NCI-H460 (cell line): ENCODE measurements at regions not wholly inside any gene's neighbourhood (a gene's known extent, or its start where the extent isn't known, plus 50 kb on each side); places are given as distances from the start of the nearest gene placed in this dataset.

Experiments used
- DNase-seq: peaks from one replicate; pipeline ENCODE4 v3.0.0-alpha.2; 2016; ENCODE audit warnings: low read depth; ENCODE audit errors: extremely low read depth

- no peak for DNase-seq
Measured at GRCh38 chr1:22218618-22219250, 75.8 kb upstream of the WNT4 start.

- no peak for DNase-seq
Measured at GRCh38 chr1:22221233-22221780, 78.4 kb upstream of the WNT4 start.

GRCh38 chr1:22222723-22223122 lies 79.8 kb upstream of the WNT4 start:
- DNase-seq: no peak

- no peak for DNase-seq
Measured at GRCh38 chr1:22223176-22223575, 80.3 kb upstream of the WNT4 start.

DNA sequence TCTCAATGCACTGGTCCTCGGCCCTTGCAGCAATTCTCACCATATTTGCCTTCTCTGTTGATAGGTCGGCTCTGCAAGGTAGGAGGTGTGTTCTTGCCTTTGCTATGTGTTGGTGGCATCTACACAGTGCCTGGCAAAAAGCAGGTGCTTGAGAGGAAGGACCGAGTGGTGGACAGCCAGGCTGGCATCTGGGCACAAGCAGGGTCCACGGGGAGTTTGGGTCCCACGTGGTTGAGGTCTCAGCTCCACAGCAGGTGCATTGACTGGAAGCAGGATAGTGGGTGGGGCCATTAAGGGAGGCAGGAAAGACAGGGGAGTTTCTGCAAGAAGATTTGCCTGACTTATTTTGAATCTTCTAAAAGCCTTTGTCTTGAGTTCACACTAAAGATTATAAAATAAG lies 81.2 kb upstream of the WNT4 start:
- no peak for DNase-seq

- DNase-seq: no peak
Measured at GRCh38 chr1:22224631-22225030, 81.7 kb upstream of the WNT4 start.

DNA sequence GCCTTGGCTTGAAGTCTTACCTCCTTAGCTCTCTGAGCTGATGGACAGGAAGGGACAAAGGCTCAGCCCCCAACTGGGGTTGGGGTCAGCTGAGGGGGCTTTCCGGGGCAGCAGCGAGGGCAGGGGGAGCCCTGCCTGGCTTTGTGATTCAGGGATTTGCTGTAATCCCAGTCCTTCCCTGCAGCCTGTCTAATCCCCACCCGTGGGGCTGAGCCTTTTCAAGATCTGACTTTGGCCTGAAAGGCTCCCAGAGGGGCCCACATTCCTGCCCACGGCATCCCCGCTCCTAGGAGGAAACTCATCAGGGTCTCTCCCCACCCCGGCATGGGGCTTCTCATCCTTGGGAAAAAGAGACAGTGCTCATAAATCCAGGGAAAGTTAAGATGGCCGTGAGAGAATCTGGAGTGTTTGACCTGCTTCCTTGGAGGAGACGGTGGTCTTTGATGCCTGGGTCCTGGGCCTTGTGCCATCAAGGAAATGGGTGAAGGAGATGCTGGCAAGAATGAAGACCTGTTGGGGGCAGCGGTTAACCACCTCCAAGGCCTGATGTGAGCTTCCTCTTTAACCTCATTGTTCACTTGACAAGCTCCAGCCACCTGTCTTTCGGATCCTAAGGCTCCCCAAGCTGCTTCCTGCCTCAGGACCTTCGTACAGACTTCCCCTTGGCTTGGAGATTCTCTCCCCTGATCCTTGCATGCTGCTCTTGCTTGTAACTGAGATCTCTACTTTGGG lies 83.1 kb upstream of the WNT4 start:
- no peak for DNase-seq

DNA sequence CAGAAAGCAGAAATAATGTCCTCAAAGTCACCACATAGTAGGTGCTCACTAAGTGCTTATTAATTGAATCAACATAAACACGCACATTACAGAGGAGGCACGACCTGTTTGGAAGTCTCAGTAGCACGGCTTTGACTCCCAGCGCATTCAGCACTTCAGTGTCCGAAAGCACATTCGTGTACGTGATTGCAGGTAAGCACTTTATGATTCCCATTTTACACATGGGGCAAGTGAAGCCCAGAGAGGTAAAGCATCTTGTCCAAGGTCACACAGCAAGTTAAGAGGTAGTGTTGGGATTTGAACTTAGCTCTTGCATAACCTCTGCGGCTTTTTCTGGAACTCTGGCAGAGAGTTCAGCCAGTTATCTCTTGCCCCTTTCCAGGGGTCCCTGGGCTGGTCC lies 85.2 kb upstream of the WNT4 start:
- DNase-seq: no peak

- no peak for DNase-seq
Measured at GRCh38 chr1:22228505-22228911, 85.6 kb upstream of the WNT4 start.

DNA sequence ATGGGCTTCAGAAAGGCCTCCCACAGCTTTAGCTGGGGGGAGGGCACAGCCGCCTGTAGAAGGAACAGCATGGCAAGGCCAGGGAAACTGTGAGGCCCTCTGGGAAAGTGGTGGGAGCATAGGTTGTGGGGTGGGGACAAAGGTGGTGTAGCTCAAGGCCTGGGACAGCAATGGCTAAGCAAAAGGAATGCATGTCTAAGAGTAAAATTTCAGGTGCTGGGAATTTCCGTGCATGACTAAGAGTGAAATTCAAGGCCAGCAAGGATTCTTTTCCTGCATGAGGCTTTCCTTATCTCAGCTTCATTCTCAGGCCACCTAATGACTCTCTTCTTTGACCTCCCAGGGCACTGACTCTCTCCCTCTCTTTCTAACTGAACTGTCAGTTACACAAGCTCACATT lies 86.5 kb upstream of the WNT4 start:
- no peak for DNase-seq

GRCh38 chr1:22231068-22231593 lies 88.2 kb upstream of the WNT4 start:
- DNase-seq: no peak

DNA sequence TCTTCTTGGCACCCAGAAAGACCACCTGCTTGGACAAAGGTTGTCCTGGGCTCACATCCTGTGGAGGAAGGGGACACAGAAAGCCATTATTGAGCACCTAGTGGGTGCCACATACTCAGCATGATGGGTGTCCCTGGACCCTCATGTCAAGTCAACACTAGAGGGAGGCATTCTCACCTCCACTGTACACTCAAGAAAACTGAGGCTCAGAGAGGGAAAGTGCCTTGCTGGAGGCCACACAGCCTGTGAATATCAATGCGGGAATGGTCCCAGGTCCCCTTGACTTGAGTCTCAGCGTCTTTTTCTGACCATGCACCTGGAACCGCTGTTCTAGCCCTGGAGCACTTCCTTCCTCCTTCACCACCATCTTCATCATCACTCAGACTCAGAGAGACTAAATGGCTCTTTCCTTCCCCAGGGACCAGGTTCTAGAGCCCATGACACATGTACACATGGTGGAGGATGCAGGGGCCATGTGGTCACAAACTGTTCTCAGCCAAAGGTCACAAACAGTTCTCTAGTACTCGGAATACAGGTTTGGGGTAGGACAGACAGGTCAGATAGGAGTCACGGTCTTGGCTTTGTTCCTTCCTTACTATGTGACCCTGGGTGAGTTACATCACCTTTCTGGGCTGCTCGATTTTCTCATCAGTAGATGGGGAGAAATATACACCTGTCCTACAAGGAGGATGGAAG lies 89.2 kb upstream of the WNT4 start:
- DNase-seq: no peak

DNA sequence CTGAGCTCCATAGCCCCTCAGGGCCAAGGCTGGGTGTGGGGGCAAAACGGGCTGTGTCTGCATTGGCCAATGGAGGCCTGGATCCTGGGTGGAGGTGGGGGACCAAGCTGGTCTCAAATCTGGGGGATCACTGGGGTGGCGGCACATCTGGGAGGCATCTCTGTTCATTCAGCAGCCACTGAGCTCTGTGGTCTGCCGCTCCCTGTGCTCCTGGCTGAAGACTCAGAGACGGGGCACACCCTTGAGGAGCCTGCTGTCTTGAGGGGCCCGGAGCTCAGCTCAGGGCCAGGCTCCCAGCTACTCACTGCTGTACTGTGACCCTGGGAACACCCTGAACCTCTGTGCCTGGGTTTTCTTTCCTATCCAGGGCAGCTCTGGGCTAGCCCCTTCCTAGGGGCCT lies 90.3 kb upstream of the WNT4 start:
- no peak for DNase-seq

DNA sequence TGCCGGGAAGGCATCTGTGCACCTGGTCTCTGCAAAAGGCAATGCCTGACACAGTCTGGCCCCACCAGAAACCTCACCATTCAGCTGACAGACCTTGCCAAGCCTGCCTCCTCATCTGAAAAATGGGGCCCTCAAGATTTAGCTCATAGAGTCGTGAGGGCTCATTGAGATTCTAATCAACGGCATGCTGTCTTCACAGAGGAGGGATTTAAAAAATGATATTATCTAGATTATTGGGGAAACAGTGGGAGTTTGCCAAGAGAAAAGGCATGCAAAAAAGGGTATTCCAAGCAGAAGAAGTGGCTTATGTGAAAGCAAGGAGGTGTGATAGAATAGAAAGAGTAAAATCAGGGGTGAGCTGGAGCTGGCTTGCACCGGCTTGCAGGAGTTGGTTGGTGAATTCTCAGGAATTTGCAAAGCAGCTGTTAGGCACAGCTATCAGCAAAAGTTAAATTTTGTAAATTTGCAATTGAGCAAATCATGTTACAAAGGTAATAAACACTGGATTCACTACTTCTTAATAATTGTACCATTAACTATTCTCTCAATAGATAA lies 91.7 kb upstream of the WNT4 start:
- no peak for DNase-seq

DNA sequence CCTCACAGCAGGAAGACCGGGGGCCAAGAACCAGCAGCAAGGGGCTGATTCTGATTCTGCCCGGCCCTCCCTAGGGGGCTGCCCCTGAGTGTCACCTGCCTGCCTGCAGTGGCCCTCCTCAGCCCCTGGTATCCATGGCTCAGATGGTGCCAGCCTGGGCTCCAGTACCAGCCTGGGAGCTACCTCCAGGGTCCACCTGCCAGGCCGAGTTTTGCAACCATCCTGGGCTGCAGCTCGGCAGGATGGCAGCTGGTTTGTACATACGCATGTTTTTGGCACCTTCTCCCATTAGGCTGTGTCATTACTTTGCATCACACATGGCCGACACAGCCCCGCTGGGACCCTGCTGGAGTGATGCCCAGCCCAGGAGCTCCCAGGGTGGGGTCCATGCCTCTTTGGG lies 93.3 kb upstream of the WNT4 start:
- no peak for DNase-seq

DNA sequence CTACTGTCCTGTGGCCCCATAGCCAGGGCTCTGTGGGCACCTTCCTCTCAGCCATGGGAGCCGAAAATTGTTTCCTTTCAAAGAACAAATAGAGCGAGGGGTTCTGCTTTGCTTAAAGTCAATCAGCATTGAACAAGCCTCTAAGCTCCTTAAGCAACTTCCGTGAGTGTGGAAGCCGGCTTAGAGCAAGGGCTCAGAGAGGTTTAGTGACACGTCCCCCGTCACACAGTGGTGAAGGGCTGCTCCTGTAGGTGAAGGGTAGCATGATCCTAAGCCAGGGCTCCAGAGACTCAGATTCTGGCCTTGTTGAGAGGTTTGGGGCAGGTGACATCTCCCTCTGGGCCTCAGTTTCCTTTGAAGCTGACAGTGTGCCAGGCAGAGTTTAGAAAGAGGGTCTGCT lies 94.0 kb upstream of the WNT4 start:
- DNase-seq: no peak

DNA sequence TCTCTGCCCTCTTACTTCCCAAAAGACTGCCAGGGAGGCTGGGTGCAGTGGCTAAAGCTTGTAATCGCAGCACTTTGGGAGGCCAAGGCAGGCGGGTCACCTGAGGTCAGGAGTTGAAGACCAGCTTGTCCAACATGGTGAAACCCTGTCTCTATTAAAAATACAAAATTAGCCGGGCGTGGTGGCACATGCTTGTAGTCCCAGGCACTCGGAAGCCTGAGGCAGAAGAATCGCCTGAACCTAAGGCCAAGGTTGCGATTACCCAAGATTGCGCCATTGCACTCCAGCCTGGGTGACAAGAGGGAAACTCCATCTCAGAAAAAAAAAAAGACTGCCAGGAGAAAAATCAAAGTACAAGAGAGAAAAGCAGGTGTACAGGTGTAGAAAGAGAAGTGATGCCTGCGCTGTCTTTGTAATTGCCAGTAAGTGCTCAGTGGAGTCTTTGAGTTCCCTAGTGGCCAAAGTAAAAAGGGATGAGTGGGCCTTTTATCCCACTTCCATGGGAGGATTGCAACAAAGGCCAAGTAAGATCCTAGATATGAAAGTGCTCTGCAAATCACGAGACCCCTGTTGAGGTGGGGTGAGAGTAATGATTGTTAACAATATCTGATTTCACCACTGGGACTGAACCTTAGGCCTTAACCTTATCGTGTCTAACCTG lies 94.7 kb upstream of the WNT4 start:
- no peak for DNase-seq

- no peak for DNase-seq
Measured at GRCh38 chr1:22238356-22239224, 95.7 kb upstream of the WNT4 start.

DNA sequence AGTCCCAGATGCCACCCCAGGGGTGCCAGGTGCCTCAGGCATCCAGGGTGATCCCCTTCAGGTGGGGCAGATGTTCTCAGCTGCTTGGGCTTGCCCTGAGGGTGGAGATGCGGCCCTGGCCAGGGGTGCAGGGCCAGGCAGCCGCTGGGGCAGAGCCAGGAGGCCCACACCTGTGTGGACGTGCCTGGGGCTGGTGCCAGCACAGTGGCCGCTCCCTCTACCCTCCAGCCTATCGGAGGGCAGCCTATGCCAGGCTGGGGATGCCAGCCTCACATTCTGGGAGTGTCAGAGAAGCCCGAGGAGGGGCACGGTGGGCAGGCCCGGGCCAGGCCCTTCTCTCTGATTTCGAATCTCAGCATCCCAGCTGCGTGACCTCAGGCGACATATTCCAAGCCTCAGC lies 96.5 kb upstream of the WNT4 start:
- no peak for DNase-seq

GRCh38 chr1:22241250-22241649 lies 98.4 kb upstream of the WNT4 start:
- no peak for DNase-seq
